IMR-90 (cell line): ENCODE measurements at regions not wholly inside any gene's neighbourhood (a gene's known extent, or its start where the extent isn't known, plus 50 kb on each side); places are given as distances from the start of the nearest gene placed in this dataset.

Source experiments
- ATAC-seq: fragments of 200-7000 bp; cut with Tn5 transposase; 2 replicates; pipeline ENCODE4 v1.9.1; 2020; ENCODE audit warnings: low read depth, mild to moderate bottlenecking, moderate library complexity
- BruUV-seq: library from RNA; stranded (reverse); fragments of 400-500 nt; replicated peaks from 2 replicates; lab custom pipeline; 2021; lab: Mats Ljungman, UMichigan
- CTCF ChIA-PET: fragments of 300-600 bp; formaldehyde crosslinking; extraction: SDS; loops from one replicate; lab custom pipeline; 2021; ENCODE audit warnings: antibody characterized with exemption; lab: Yijun Ruan, JAX
- POLR2A ChIA-PET: fragments of 300-600 bp; sonication (Branson Sonifier 250); formaldehyde crosslinking; loops from one replicate; lab custom pipeline; 2022; ENCODE audit warnings: antibody characterized with exemption; ENCODE audit not compliant: unreplicated experiment; lab: Charles Lee
- DNase-seq: peaks from one replicate; pipeline ENCODE4 v3.0.0; 2013
- H2AFZ ChIP-seq: replicated peaks from 2 replicates; pipeline ENCODE3; 2013; ENCODE audit warnings: low read length, mild to moderate bottlenecking; ENCODE audit not compliant: poor library complexity
- H2AK5ac ChIP-seq: 2 replicates; pipeline ENCODE4 v1.6.1; 2013; ENCODE audit warnings: low read depth, low read length, inconsistent platforms
- H2AK9ac ChIP-seq: replicated peaks from 2 replicates; pipeline ENCODE3; 2013; ENCODE audit warnings: mild to moderate bottlenecking, low read depth, low read length, moderate library complexity; ENCODE audit not compliant: poor library complexity
- H2BK120ac ChIP-seq: 2 replicates; pipeline ENCODE4 v1.6.1; 2013; ENCODE audit warnings: low read depth, low read length, inconsistent platforms
- H2BK15ac ChIP-seq: 3 replicates; pipeline ENCODE4 v1.6.1; 2013; ENCODE audit warnings: low read depth, low read length, inconsistent platforms
- H2BK20ac ChIP-seq: 2 replicates; pipeline ENCODE4 v1.6.1; 2013; ENCODE audit warnings: low read depth, mild to moderate bottlenecking, inconsistent platforms, low read length, moderate library complexity
- H2BK5ac ChIP-seq: 2 replicates; pipeline ENCODE4 v1.6.1; 2013; ENCODE audit warnings: mild to moderate bottlenecking, low read depth, low read length, inconsistent platforms; ENCODE audit not compliant: poor library complexity, severe bottlenecking
- H3K14ac ChIP-seq: replicated peaks from 2 replicates; pipeline ENCODE4 v1.6.1; 2013; ENCODE audit warnings: low read depth, low read length, inconsistent platforms
- H3K18ac ChIP-seq: 2 replicates; pipeline ENCODE4 v1.6.1; 2013; ENCODE audit warnings: low read depth, low read length, control low read depth
- H3K23ac ChIP-seq: 2 replicates; pipeline ENCODE4 v1.6.1; 2013; ENCODE audit warnings: low read depth, low read length, inconsistent platforms
- H3K27ac ChIP-seq: 2 replicates; pipeline ENCODE4 v1.5.1; 2013; ENCODE audit warnings: mild to moderate bottlenecking, control low read depth, low read length; ENCODE audit not compliant: insufficient read depth
- H3K27me3 ChIP-seq: 2 replicates; pipeline ENCODE4 v1.6.1; 2013; ENCODE audit warnings: low read length; ENCODE audit not compliant: control insufficient read depth, insufficient read depth
- H3K36me3 ChIP-seq: 2 replicates; pipeline ENCODE4 v1.6.1; 2013; ENCODE audit warnings: low read length, mixed read lengths; ENCODE audit not compliant: control insufficient read depth, insufficient read depth
- H3K4ac ChIP-seq: 2 replicates; pipeline ENCODE4 v1.6.1; 2013; ENCODE audit warnings: low read depth, low read length, inconsistent platforms
- H3K4me1 ChIP-seq: 2 replicates; pipeline ENCODE4 v1.6.1; 2013; ENCODE audit warnings: low read length, mixed read lengths; ENCODE audit not compliant: control insufficient read depth, insufficient read depth
- H3K4me2 ChIP-seq: 2 replicates; pipeline ENCODE4 v1.6.1; 2013; ENCODE audit warnings: low read depth, mild to moderate bottlenecking, control low read depth, low read length, moderate library complexity
- H3K4me3 ChIP-seq: 2 replicates; pipeline ENCODE4 v1.5.1; 2013; ENCODE audit warnings: low read depth, mild to moderate bottlenecking, control low read depth, low read length, moderate library complexity; ENCODE audit not compliant: insufficient read depth
- H3K56ac ChIP-seq: 2 replicates; pipeline ENCODE4 v1.6.1; 2013; ENCODE audit warnings: low read length, inconsistent platforms; ENCODE audit not compliant: insufficient read depth; ENCODE audit errors: extremely low read depth
- H3K79me1 ChIP-seq, 2 experiments: 2 replicates each; pipeline ENCODE4 v1.6.1; 2013; ENCODE audit warnings: low read length in 2 of 2, inconsistent platforms in 1 of 2, low read depth in 1 of 2
- H3K9ac ChIP-seq: 2 replicates; pipeline ENCODE4 v1.6.1; 2013; ENCODE audit warnings: low read depth, low read length, control low read depth
- H3K9me1 ChIP-seq: 2 replicates; pipeline ENCODE4 v1.6.1; 2013; ENCODE audit warnings: low read length, inconsistent platforms; ENCODE audit not compliant: insufficient read depth
- H3K9me3 ChIP-seq: 2 replicates; pipeline ENCODE4 v1.6.1; 2013; ENCODE audit warnings: low read length; ENCODE audit not compliant: control insufficient read depth, insufficient read depth
- H4K20me1 ChIP-seq: 2 replicates; pipeline ENCODE4 v1.6.1; 2013; ENCODE audit warnings: low read length, inconsistent platforms; ENCODE audit not compliant: insufficient read depth
- H4K5ac ChIP-seq: 2 replicates; pipeline ENCODE4 v1.6.1; 2013; ENCODE audit warnings: mild to moderate bottlenecking, low read depth, low read length, control low read depth
- H4K8ac ChIP-seq, 2 experiments: 2 replicates each; pipeline ENCODE4 v1.6.1; 2013; ENCODE audit warnings: low read depth in 2 of 2, low read length in 2 of 2, control low read depth in 1 of 2, inconsistent platforms in 1 of 2
- H4K91ac ChIP-seq: 2 replicates; pipeline ENCODE4 v1.6.1; 2013; ENCODE audit warnings: low read depth, low read length, inconsistent platforms; ENCODE audit not compliant: insufficient read depth
- CHD1 ChIP-seq: IDR thresholded peaks from 2 replicates; pipeline ENCODE4 v1.6.1; 2012; ENCODE audit warnings: low read depth, low read length, improper control_type of control experiment
- MAFK ChIP-seq: IDR thresholded peaks from 2 replicates; pipeline ENCODE4 v1.6.1; 2012; ENCODE audit warnings: low read depth, low read length, improper control_type of control experiment
- RAD21 ChIP-seq: IDR thresholded peaks from 2 replicates; pipeline ENCODE4 v1.6.1; 2012; ENCODE audit warnings: low read length, improper control_type of control experiment
- SMC3 ChIP-seq: fragments of 150-350 bp; IDR thresholded peaks from 2 replicates; pipeline ENCODE4 v1.6.1; 2016; ENCODE audit warnings: low read depth, mild to moderate bottlenecking, antibody characterized with exemption, low read length, moderate library complexity
- WGBS, 2 experiments: methylation state at CpG; one replicate each; pipeline versions ENCODE4 v1.1.5 to v1.1.7; 2013; ENCODE audit warnings: missing lambda C conversion rate in 2 of 2; ENCODE audit not compliant: insufficient read length in 1 of 2; ENCODE audit errors: extremely low coverage in 2 of 2; 5-methylcytosine and 5-hydroxymethylcytosine counted together
- dilution Hi-C: fragments of 300-500 bp; cut with HindIII; formaldehyde crosslinking; loops from one replicate; pipeline ENCODE4 v1.14.3; 2018; ENCODE audit warnings: low sequenced_read_pairs; ENCODE audit not compliant: unreplicated experiment
- in situ Hi-C: fragments of 300-500 bp; cut with MboI; formaldehyde crosslinking; loops from 3 replicates; pipeline ENCODE4 v1.14.3; 2019; ENCODE audit warnings: low sequenced_read_pairs, inconsistent platforms, mixed read lengths
- intact Hi-C: fragments of 100-400 bp; cut with micrococcal nuclease; formaldehyde crosslinking; loops from 2 replicates; pipeline ENCODE4 v1.10.0; 2022
- TF ChIP-seq, protein P1 (sequence below): fragments of 150-350 bp; IDR thresholded peaks from 2 replicates; pipeline ENCODE4 v1.6.1; 2016; ENCODE audit warnings: low read depth, mild to moderate bottlenecking, low read length, moderate library complexity, borderline replicate concordance
- TF ChIP-seq, protein P2 (sequence below): conservative IDR thresholded peaks from 2 replicates; pipeline ENCODE4 v1.5.1; 2012; ENCODE audit warnings: mild to moderate bottlenecking, low read depth, low read length, improper control_type of control experiment

DNA sequence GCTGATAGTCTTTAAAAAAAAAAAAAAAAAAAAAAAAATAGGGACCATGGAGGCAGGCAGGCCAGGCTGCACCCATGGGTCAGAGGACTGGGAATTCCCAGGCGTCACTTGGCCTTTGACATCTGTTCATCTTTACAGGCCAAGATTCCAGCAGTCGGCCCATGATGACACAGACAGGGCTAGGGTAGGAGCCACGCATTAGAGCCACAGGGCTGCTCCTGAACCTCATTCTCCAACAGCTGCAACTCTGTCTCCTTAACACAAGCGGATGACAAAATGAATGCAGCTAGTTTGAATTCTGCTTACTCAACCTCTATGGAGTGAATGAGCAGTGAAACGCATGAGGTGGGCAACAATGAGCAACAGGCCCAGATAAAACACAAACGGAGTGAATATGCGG, 126.4 kb downstream of the LY86 start:
- H4K91ac ChIP-seq = no peak overlapping the region
- intact Hi-C loops = no loop called here
- CTCF ChIA-PET = no interaction called here

More for the DNA sequence above, 126.4 kb downstream of the LY86 start:
- no TSS peak for BruUV-seq
- Histone ChIP-seq H3K4me3 (no peak overlapping the region), H3K9ac (no peak overlapping the region), H3K4me1 (peaks cover 18% of the 10 kb centered on the region), H2BK15ac (no peak overlapping the region), H3K9me3 (no peaks in the 10 kb centered on the region), H3K4me2 (no peak overlapping the region), H4K5ac (no peak overlapping the region), H2AK9ac (no peak overlapping the region), H3K23ac (no peak overlapping the region), H2BK120ac (no peak overlapping the region), H3K27ac (no peak overlapping the region), H2AK5ac (no peak overlapping the region; the same call in 1 of the 2 replicates), H3K79me1 (no peaks in the 10 kb centered on the region), H3K18ac (no peak overlapping the region), H2BK5ac (no peak overlapping the region), H3K9me1 (no peaks in the 10 kb centered on the region; the same call in 1 of the 2 replicates), H4K8ac (no peak overlapping the region), H4K20me1 (no peaks in the 10 kb centered on the region), H3K14ac (no peak overlapping the region), H3K27me3 (no peaks in the 10 kb centered on the region), H2BK20ac (no peak overlapping the region), H3K56ac (no peak overlapping the region), H2AFZ (no peak overlapping the region), H3K4ac (no peak overlapping the region), H3K36me3 (no peaks in the 10 kb centered on the region)
- no peak for DNase-seq
- in situ Hi-C loops (no loop called here), dilution Hi-C loops (no loop called here)
- POLR2A ChIA-PET = no interaction called here
- no peak for ATAC-seq
- TF ChIP-seq SMC3 = no peak
- TF ChIP-seq, protein P1, sequence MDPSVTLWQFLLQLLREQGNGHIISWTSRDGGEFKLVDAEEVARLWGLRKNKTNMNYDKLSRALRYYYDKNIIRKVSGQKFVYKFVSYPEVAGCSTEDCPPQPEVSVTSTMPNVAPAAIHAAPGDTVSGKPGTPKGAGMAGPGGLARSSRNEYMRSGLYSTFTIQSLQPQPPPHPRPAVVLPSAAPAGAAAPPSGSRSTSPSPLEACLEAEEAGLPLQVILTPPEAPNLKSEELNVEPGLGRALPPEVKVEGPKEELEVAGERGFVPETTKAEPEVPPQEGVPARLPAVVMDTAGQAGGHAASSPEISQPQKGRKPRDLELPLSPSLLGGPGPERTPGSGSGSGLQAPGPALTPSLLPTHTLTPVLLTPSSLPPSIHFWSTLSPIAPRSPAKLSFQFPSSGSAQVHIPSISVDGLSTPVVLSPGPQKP = no peak
- TF ChIP-seq MAFK = no peak
- no peak for TF ChIP-seq RAD21
- no peak for TF ChIP-seq CHD1
- TF ChIP-seq, protein P2, sequence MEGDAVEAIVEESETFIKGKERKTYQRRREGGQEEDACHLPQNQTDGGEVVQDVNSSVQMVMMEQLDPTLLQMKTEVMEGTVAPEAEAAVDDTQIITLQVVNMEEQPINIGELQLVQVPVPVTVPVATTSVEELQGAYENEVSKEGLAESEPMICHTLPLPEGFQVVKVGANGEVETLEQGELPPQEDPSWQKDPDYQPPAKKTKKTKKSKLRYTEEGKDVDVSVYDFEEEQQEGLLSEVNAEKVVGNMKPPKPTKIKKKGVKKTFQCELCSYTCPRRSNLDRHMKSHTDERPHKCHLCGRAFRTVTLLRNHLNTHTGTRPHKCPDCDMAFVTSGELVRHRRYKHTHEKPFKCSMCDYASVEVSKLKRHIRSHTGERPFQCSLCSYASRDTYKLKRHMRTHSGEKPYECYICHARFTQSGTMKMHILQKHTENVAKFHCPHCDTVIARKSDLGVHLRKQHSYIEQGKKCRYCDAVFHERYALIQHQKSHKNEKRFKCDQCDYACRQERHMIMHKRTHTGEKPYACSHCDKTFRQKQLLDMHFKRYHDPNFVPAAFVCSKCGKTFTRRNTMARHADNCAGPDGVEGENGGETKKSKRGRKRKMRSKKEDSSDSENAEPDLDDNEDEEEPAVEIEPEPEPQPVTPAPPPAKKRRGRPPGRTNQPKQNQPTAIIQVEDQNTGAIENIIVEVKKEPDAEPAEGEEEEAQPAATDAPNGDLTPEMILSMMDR = no peak
- WGBS, 2 experiments = 100% methylated on average over 1 of the region's 7 CpGs; no CpG with 5 or more reads in 1 of the 2 experiments
